NT2/D1 (cell line): ENCODE measurements at regions not wholly inside any gene's neighbourhood (a gene's known extent, or its start where the extent isn't known, plus 50 kb on each side); places are given as distances from the start of the nearest gene placed in this dataset.

Experiments used
- SUZ12 ChIP-seq: IDR thresholded peaks from 2 replicates; pipeline ENCODE4 v1.6.1; 2011; ENCODE audit not compliant: insufficient read length, insufficient read depth; ENCODE audit errors: extremely low read depth
- YY1 ChIP-seq: IDR thresholded peaks from 2 replicates; pipeline ENCODE4 v1.6.1; 2011; ENCODE audit not compliant: insufficient read length, insufficient read depth
- ZNF274 ChIP-seq: IDR thresholded peaks from 2 replicates; pipeline ENCODE4 v1.6.1; 2011; ENCODE audit warnings: mild to moderate bottlenecking, low read depth, low read length

GRCh38 chr10:81027223-81027622 lies 489.5 kb downstream of the SH2D4B start:
- TF ChIP-seq YY1 (no peak), ZNF274 (no peak), SUZ12 (no peak)
